ENCODE measurements at regions not wholly inside any gene's neighbourhood (a gene's known extent, or its start where the extent isn't known, plus 50 kb on each side); places are given as distances from the start of the nearest gene placed in this dataset.
"Not testable (repeated sequence)": the region's sequence is repeated elsewhere in the genome, so short reads cannot be mapped to it uniquely, and the experiment has no call there.

DNA sequence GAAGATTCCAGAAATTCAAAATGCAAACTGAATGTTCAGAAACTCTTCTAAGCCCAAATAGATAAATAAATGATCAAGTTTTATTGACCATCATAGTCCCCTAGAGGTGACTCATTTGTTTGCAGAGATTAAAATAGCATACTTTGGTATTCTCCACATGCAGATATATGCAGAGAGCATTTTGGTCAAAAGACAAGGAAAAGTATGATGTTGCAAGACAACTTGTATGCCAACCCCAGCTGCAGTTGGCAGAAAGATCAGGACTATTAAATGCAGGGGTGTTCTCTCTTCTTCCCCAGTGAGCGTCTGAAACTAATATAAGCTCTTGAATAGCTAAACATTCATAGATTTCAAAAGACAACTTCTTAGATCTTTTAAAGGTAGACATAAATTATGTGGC is 404.9 kb downstream of the LTN1 start:
- ATAC-seq (no peak), DNase-seq (ENCODE audit: missing footprints) (no peak)
- intact Hi-C loops (cut with DNase I) = no loop called here

DNA sequence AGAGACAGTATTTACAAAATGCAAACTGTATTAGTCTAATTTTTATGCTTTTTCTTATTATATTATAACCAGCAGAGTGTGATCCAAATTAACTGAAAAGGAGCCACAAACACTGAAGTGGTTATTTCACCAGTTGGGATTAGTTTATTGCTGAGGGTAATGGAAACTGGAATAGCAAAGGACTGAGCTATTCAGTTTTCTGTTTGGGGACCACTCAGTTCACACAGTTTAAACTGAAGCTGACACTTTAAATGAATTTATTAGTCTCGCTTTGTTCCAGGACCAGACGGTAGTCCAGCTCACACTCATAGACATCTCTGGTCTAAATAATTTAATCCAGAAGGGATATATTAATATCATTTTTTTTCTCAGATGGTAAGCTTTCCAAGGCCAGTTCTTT is 410.7 kb downstream of the LTN1 start:
- ATAC-seq (no peak), DNase-seq (ENCODE audit: missing footprints) (no peak)
- intact Hi-C loops (cut with DNase I) = no loop called here

DNA sequence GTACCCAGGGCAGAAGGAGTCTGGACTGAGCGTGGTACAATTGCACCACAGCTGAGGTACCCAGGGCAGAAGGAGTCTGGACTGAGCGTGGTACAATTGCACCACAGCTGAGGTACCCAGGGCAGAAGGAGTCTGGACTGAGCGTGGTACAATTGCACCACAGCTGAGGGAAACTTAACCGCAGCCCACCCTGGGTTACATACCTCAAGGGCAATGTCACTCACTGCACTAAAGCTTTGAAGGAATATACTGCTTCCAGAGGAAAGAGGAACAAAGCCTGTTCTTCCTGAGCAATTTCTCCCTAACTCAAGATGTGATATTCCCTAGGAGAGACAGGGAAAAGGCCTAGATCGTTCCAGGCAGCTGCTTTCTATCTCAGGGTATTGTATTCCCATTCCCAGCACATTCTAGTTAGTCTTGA is 411.4 kb downstream of the LTN1 start:
- DNase-seq (ENCODE audit: missing footprints); ATAC-seq; intact Hi-C loops (cut with DNase I): not testable (repeated sequence)

DNA sequence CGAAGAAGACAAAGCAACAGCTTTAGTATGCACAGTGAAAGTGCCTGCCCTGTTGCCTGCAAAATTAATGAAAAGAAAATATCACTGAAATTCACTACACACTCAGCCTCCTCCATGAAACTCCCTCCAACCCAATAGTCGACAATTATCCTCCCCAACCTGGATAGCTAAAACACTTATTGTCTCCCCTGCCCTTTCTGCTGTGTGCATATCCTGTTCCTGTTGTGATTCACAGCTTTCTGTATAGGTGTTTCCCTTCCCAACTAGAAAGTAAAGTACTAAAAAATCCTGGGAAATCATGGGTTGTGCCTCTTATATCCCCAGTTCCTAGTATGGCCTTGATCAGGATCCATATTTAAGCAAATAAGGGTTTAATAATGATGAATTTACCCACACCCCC is 412.1 kb downstream of the LTN1 start:
- DNase-seq (ENCODE audit: missing footprints) = no peak
- intact Hi-C loops (cut with DNase I) = no loop called here
- no peak for ATAC-seq

DNA sequence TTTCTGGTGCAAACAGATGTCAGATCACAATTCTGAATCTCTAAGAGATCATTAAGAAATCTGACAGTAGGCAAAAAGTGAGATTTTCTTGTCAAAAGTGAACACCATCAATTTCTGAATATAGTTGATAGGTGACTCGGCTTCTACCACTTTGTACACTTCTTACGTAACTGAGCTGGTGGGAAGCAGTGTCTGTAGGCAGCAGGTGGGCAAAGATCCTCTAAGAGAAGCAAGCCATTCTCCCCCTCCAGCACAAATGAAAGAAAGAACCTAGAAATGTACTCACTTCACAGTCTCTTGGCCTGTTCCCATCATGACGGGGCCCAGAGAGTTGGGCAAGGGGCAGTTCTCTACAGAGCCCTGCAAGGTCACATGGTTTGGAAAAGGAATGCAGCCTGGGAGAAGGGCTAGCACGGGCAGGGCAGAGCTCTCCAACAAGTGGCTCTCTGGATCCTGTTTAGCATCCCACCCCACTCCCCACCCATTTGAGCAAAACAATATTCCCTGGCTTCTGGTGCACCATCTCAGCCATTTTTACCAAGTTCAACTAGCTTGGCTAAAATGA is 412.6 kb downstream of the LTN1 start:
- DNase-seq (ENCODE audit: missing footprints) (no peak), ATAC-seq (no peak)
- intact Hi-C loops (cut with DNase I) = no loop called here

DNA sequence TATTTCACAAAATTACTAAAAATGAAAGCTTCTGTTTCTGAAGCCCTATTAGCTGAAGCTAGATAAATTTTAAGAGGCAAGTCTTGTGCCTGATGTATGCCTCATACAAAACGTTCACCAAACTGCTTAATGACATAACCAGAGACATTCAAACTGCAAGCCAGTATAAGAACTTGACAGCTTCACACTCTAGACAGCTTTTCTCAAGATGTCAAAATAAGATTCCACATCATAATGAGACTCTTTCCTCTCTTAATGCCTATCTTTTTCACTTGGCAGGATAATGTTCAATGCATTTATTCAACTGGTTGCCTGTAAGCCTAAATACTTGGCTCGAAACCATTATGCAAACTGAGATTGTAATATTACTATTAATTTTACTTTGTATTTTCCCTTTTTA is 424.0 kb downstream of the LTN1 start:
- DNase-seq (ENCODE audit: missing footprints) (no peak), ATAC-seq (no peak)
- intact Hi-C loops (cut with DNase I) = no loop called here

DNA sequence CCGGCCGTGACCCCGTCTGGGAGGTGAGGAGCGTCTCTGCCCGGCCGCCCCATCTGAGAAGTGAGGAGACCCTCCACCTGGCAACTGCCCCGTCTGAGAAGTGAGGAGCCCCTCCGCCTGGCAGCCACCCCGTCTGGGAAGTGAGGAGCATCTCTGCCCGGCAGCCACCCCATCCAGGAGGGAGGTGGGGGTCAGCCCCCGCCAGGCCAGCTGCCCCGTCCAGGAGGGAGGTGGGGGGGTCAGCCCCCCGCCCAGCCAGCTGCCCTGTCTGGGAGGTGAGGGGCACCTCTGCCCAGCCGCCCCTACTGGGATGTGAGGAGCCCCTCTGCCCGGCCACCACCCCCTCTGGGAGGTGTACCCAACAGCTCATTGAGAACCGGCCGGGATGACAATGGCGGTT is 428.7 kb downstream of the LTN1 start:
- intact Hi-C loops (cut with DNase I); DNase-seq (ENCODE audit: missing footprints); ATAC-seq: not testable (repeated sequence)

DNA sequence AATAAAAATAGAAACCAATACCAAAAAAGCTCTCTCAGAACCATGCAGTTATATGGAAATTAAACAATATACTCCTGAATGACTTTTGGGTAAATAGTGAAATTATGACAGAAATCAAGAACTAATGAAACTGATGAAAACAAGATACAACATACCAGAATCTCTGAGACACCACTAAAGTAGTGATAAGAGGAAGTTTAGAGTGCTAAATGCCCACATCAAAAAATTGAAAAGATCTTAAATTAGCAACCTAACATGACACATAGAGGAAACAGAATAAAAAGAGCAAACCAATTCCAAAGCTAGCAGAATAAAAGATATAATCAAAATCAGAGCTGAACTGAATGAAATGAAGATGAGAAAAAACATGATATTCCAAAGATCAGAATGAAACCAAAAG is 430.9 kb downstream of the LTN1 start:
- no peak for ATAC-seq

DNA sequence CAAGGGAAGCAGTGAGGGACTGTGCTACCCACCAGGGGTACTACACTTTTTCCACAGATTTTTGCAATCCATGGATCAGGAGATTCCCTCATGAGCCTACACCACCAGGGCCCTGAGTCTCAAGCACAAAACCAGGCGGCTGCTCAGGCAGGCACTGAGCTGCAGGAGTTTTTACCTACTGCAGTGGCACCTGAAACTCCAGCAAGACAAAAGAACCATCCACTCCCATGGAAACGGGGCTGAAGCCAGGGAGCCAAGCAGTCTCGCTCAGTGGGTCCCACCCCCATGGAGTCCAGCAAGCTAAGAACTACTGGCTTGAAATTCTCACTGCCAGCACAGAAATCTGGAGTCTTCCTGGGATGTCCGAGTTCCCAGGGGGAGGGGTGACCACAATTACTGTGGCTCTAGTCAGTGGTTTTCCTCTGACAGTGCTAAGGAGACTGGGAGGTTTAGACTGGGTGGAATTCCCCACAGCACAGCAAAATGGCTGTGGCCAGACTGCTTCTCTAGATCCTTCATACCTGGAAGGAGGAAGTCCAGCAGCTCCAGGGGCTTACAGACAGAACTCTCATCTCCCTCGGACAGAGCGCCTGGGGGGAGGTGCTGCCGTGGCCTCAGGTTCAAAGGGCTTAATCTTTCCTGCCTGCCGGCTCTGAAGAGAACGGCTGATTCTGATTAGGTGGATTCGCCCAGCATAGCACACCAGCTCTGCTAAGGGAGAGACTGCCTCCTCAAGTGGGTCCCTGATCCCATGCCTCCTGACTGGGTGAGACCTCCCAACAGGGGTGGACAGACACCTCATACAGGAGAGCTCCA is 437.8 kb downstream of the LTN1 start:
- ATAC-seq = no peak
- peak; percentile 44 for DNase-seq (ENCODE audit: missing footprints)
- intact Hi-C loops (cut with DNase I) = no loop called here

More for the DNA sequence above, 430.9 kb downstream of the LTN1 start:
- intact Hi-C loops (cut with DNase I) = no loop called here
- no peak for DNase-seq (ENCODE audit: missing footprints)

DNA sequence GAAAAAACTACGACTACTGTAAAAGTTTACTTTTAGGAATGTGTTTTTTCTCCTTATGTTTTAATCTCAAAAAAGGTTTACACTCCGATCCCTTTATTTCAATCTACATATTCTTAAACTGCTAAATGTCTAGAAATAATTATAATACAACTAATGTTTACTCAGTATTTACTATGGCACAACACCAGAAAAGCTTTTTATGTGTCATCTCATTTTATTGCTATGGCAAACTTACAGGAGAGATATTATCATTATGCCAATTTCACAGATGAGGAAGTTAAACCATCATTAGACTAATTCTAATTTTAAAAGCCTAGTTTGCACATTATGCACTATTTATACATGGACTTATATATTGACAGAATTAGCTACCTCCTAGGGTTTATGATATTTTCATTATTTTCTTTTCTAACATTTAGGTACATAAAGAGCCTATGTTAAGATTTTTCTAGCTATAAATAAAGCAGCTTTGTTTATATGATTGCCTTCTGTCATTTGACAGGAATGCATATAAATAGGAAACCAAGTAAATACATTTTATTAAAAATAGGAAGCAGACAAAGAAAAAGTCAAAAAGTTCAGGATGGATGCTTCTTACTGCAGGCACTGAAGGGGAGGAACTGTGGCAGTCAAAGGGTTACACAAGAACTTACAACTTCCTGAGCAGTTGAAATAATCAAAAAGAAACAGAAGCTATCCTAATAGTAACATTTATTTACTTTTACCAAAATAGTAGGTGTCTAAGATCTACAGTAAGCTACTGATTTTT is 442.4 kb downstream of the LTN1 start:
- ATAC-seq = no peak
- no peak for DNase-seq (ENCODE audit: missing footprints)
- intact Hi-C loops (cut with DNase I) = no loop called here

DNA sequence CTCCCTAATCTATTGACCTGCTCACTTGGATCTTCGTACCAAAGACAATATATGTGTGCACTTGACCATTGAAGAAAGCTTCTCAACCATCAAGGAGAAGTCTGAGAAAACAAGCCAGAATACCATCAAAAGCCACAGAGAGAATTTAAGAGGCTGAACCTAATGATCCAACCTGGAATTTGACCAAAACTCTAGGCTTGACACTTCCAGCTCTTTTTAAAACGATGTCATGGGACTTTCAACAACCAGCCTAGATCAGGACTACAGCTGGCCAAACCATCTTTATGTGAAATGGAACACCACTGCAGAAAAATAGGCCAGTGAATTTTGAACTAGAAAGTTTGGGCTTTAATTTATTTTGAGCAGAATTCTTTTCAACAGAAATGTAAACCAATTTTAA is 444.4 kb downstream of the LTN1 start:
- intact Hi-C loops (cut with DNase I) = no loop called here
- ATAC-seq = no peak

DNA sequence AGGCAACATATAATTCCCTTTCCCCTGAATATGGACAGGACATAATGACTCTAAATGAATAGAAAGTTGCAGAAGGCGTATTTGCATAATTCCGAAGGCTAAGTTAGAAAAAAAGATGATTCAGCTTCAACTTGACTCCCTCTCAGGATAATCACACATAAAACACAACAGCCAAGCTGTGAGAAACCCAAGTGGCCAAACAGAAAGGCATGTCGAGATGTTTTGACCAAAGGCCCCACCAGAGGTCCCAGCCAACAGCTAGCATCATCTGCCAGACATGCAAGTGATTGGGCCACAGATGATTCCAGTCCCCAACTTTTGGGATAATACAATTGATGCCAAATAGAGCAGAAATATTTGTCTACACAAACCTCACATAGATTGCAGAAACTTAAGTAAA is 444.9 kb downstream of the LTN1 start:
- no peak for DNase-seq (ENCODE audit: missing footprints)
- ATAC-seq = no peak
- intact Hi-C loops (cut with DNase I) = no loop called here

More for the DNA sequence above, 444.4 kb downstream of the LTN1 start:
- DNase-seq (ENCODE audit: missing footprints) = no peak

DNA sequence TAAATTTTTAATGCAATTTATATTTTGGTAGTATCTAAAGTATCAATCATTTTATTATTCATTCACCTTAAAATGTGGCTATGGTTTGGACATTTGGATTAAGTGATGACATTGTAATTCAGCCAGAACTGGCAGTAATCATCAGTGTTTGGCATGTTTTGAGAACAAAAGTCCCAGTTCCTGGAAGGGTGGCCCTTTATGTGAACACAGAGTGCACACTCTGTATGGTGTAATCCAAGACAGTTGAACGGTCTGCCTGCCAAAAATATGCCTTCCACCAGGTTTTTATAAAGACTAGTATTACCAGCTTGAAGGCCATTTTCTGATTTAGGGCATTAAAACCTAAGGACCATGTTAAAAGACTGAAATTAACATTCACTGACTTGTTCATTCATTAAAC is 448.7 kb downstream of the LTN1 start:
- intact Hi-C loops (cut with DNase I) = no loop called here
- DNase-seq (ENCODE audit: missing footprints) (no peak), ATAC-seq (no peak)

DNA sequence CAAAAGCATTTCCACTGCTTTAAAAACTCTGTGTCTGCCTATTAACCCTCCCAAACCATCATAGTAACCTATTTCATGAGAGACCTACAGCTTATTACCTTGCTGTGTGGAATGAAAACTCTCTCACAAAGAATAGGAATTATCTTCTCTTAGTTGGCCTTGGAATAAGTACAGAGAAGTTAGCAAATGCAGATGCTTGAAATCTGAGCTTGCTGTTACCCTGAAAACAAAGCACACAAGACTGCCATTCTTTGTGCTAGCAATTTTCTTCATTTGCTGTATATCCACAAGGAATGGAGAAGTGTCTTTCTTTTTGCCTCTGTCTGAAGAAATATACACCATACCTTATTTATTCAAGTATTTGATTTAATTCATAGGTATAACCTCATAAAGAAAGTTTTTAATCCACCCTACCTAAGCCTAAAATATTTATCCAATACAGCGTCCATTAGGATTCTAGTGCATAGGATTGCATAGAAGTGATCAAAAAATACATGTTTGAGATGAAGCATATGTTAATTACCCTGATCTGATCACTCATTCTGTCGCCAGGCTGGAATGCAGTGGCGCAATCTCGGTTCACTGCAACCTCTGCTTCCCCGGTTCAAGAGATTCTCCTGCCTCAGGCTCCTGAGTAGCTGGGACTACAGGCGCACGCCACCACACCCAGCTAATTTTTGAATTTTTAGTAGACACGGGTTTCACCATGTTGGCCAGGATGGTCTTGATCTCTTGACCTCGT is 451.1 kb downstream of the LTN1 start:
- ATAC-seq (no peak), DNase-seq (ENCODE audit: missing footprints) (peak; percentile 11)
- intact Hi-C loops (cut with DNase I) = no loop called here

DNA sequence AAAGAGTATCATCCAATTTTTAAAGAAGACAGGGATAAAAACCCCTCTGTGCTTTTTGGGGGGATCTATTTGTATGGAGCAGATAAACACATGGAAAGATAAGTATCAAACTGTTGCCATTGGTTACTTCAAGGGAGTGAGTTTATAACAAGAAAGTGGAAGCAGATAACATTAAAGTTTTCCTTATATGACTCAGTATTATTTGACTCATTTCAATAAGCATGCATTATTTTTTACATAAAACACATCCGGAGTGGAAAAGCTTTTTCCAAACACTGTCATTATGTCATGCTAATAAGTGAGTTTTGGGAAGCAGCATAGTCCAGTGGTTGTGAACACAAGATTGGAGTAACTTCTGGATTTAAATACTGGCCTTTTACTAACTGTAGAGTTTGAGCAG is 452.2 kb downstream of the LTN1 start:
- intact Hi-C loops (cut with DNase I) = no loop called here
- no peak for DNase-seq (ENCODE audit: missing footprints)
- ATAC-seq = no peak

DNA sequence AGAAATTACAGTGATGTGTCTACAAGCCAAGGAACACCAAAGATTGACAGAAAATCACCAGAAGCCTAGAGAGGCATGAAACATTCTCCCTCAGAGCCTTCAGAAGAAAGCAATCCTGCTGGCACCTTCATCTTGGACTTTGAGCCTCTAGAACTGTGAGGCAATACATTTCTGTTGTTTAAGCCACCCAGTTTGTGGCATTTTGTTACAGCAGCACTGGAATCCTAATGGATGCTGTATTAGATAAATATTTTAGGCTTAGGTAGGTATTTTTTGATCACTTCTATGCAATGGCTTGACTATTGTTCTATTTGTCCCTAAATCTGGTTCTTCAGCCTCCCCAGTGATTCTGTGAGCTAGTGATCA is 453.1 kb downstream of the LTN1 start:
- intact Hi-C loops (cut with DNase I) = no loop called here
- ATAC-seq = no peak
- no peak for DNase-seq (ENCODE audit: missing footprints)

DNA sequence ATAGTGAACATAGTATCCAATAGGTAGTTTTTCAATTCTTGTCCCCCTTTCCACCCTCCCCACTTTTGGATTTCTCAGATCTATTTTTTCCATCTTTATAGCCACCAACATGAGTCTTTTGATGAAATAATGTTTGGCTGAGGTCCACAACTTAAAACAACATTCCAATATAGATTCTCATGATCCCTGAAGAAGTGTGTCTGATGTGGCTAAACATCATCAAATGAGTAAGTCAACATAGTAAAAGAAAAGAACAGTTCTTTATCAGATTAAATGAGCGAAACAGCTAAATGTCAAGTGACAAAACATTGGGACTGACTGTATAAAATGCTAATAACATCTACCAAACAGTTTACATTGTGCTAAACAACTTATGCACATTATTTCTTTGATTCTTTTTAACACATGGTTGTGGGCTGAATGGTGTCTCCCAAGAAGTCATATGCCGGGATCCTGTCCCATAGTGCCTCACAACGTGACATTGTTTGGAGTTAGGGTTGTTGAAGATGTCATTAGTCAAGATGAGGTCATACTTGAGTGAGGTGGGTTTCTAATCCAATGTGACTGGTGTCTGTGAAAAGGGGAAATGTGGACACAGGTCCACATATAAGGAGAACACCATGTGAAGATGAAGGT is 453.6 kb downstream of the LTN1 start:
- DNase-seq (ENCODE audit: missing footprints) (no peak), ATAC-seq (no peak)
- intact Hi-C loops (cut with DNase I) = no loop called here

DNA sequence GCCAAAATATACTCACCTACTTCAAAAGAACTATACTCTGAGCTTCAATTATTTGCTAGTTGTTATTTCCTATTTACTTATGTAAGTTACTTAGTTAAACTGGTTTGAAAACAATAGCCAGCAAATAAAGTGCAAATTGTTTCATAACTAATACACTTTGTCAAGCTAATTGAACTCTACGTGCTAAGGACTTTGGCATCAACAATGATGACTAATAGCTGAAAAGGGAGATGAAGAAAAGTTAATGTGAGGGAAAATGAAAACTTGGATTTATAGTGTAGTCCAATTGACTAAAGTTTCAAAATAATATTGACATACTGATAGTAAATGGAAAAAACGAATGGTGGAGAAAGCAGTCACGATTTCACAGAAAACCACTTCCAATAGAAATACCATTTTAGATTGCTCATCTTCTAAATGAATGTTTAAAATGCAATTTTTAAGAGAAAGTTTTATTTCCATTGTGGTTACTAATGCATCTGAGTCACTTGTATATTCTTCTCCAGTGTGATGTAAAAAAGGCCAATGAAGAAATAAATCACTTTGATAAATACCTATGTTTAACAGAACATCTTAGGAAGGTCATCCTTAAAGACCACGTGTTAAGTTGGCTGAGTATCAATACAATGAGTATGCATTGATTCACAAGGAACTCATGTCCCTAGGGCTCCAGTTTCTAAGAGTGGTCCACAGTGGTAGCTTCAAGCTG is 455.2 kb downstream of the LTN1 start:
- ATAC-seq = no peak
- intact Hi-C loops (cut with DNase I) = no loop called here
- no peak for DNase-seq (ENCODE audit: missing footprints)
